OCI-LY7 (cell line): ENCODE measurements at regions not wholly inside any gene's neighbourhood (a gene's known extent, or its start where the extent isn't known, plus 50 kb on each side); places are given as distances from the start of the nearest gene placed in this dataset.
A peak's percentile ranks its signal among the peaks of the same experiment; 100 is the strongest.
"Not testable (repeated sequence)": the region's sequence is repeated elsewhere in the genome, so short reads cannot be mapped to it uniquely, and the experiment has no call there.

ENCODE experiments used
- BruUV-seq: library from RNA; stranded (reverse); fragments of 400-500 nt; replicated peaks from 2 replicates; lab custom pipeline; 2021; lab: Mats Ljungman, UMichigan
- CTCF ChIA-PET: fragments of 300-600 bp; sonication (Branson Sonifier 250); formaldehyde crosslinking; loops from one replicate; lab custom pipeline; 2022; ENCODE audit warnings: antibody characterized with exemption; ENCODE audit not compliant: unreplicated experiment; lab: Charles Lee
- POLR2A ChIA-PET: fragments of 300-600 bp; sonication (Branson Sonifier 250); formaldehyde crosslinking; loops from one replicate; lab custom pipeline; 2022; ENCODE audit warnings: antibody characterized with exemption; lab: Charles Lee
- DNase-seq: peaks from one replicate; pipeline ENCODE4 v3.0.0-alpha.2; 2015; ENCODE audit warnings: low spot score
- H2AFZ ChIP-seq: fragments of 200-600 bp; sonication (generic), shearing (Covaris generic); 2 replicates; pipeline ENCODE4 v1.6.1; 2014; ENCODE audit warnings: mild to moderate bottlenecking, antibody characterized with exemption, low read length, moderate library complexity
- H3K27ac ChIP-seq: fragments of 200-600 bp; sonication (generic); 2 replicates; pipeline ENCODE4 v1.5.1; 2014; ENCODE audit warnings: mixed run types, low read depth, mild to moderate bottlenecking, moderate library complexity, low read length, inconsistent platforms; ENCODE audit not compliant: poor library complexity, severe bottlenecking
- H3K36me3 ChIP-seq: fragments of 200-600 bp; sonication (generic); 2 replicates; pipeline ENCODE4 v1.6.1; 2014; ENCODE audit warnings: mild to moderate bottlenecking, antibody characterized with exemption, low read length, moderate library complexity, mixed read lengths; ENCODE audit not compliant: insufficient read depth
- H3K4me1 ChIP-seq: fragments of 200-600 bp; sonication (generic); 2 replicates; pipeline ENCODE4 v1.5.1; 2014; ENCODE audit warnings: mild to moderate bottlenecking, low read length; ENCODE audit not compliant: insufficient read depth, poor library complexity, severe bottlenecking
- H3K4me2 ChIP-seq: fragments of 200-600 bp; sonication (generic); 2 replicates; pipeline ENCODE4 v1.6.1; 2014; ENCODE audit warnings: mild to moderate bottlenecking, low read length
- H3K4me3 ChIP-seq: fragments of 200-600 bp; sonication (generic); 2 replicates; pipeline ENCODE4 v1.5.1; 2014; ENCODE audit warnings: mild to moderate bottlenecking, low read depth, low read length; ENCODE audit not compliant: poor library complexity, severe bottlenecking
- H3K79me2 ChIP-seq: fragments of 200-600 bp; sonication (generic); 2 replicates; pipeline ENCODE4 v1.6.1; 2016; ENCODE audit warnings: low read depth, mild to moderate bottlenecking, low read length, moderate library complexity, mixed read lengths; ENCODE audit not compliant: insufficient read depth
- H3K9me2 ChIP-seq: fragments of 200-600 bp; sonication (generic); 2 replicates; pipeline ENCODE4 v1.6.1; 2016; ENCODE audit warnings: mild to moderate bottlenecking, low read length, mixed read lengths; ENCODE audit not compliant: insufficient read depth
- H3K9me3 ChIP-seq: fragments of 200-600 bp; sonication (generic); 2 replicates; pipeline ENCODE4 v1.6.1; 2014; ENCODE audit warnings: mild to moderate bottlenecking, mixed run types, low read length, mixed read lengths
- H4K20me1 ChIP-seq: fragments of 200-600 bp; sonication (generic); 2 replicates; pipeline ENCODE4 v1.6.1; 2014; ENCODE audit warnings: mild to moderate bottlenecking, antibody characterized with exemption, low read length, moderate library complexity, mixed read lengths; ENCODE audit not compliant: insufficient read depth
- EZH2phosphoT487 ChIP-seq: fragments of 200-600 bp; sonication (generic); IDR thresholded peaks from 2 replicates; pipeline ENCODE4 v1.6.1; 2018; ENCODE audit warnings: low read depth, borderline replicate concordance, mild to moderate bottlenecking, mixed run types, antibody characterized with exemption, low read length, moderate library complexity, mixed read lengths
- intact Hi-C: fragments of 100-400 bp; cut with micrococcal nuclease; formaldehyde crosslinking; loops from one replicate; pipeline ENCODE4 v1.10.0; 2022; ENCODE audit not compliant: unreplicated experiment
- TF ChIP-seq, protein P1 (sequence below): fragments of 200-600 bp; sonication (generic); conservative IDR thresholded peaks from 2 replicates; pipeline ENCODE4 v1.5.1; 2014; ENCODE audit warnings: mild to moderate bottlenecking, antibody characterized with exemption, low read length, moderate library complexity, mixed read lengths

DNA sequence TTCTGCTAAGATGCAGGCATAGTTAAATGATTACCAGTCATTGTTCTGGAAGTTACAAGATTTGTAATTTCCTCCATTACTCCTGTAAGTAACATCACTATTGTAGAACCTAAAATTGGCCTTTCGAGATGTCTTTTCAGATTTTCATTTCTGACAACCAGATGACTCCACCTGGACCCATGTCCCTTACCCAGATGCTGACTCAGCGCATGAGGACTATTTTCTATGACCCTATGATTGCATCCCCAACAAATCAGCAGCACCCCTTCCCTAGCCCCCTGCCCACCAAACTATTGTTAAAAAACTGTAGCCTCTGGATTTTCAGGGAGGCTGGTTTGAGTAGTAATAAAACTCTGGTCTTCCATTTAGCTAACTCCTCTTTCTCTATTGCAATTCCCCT, 55.2 kb upstream of the RCBTB2 start:
- H2AFZ ChIP-seq = no peak overlapping the region
- intact Hi-C loops = no loop called here
- H3K4me3 ChIP-seq = no peak overlapping the region
- no peak for TF ChIP-seq EZH2phosphoT487
- TF ChIP-seq, protein P1, sequence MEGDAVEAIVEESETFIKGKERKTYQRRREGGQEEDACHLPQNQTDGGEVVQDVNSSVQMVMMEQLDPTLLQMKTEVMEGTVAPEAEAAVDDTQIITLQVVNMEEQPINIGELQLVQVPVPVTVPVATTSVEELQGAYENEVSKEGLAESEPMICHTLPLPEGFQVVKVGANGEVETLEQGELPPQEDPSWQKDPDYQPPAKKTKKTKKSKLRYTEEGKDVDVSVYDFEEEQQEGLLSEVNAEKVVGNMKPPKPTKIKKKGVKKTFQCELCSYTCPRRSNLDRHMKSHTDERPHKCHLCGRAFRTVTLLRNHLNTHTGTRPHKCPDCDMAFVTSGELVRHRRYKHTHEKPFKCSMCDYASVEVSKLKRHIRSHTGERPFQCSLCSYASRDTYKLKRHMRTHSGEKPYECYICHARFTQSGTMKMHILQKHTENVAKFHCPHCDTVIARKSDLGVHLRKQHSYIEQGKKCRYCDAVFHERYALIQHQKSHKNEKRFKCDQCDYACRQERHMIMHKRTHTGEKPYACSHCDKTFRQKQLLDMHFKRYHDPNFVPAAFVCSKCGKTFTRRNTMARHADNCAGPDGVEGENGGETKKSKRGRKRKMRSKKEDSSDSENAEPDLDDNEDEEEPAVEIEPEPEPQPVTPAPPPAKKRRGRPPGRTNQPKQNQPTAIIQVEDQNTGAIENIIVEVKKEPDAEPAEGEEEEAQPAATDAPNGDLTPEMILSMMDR = no peak
- no peaks in the 10 kb centered on the region for H3K9me2 ChIP-seq
- no peak for DNase-seq
- no peak overlapping the region for H3K27ac ChIP-seq
- CTCF ChIA-PET = no interaction called here
- H4K20me1 ChIP-seq = no peaks in the 10 kb centered on the region
- POLR2A ChIA-PET = interaction anchor here (0.8 kb wide), 1 partner anchor 24 kb away, joined by 4 read pairs; no protein-coding TSS in a partner anchor
- H3K4me2 ChIP-seq = no peak overlapping the region
- BruUV-seq = no TSS peak
- H3K79me2 ChIP-seq = no peaks in the 10 kb centered on the region
- peaks cover 9% of the 10 kb centered on the region; the same call in 1 of the 2 replicates for H3K9me3 ChIP-seq
- no peaks in the 10 kb centered on the region for H3K36me3 ChIP-seq
- peaks cover 11% of the 10 kb centered on the region for H3K4me1 ChIP-seq

DNA sequence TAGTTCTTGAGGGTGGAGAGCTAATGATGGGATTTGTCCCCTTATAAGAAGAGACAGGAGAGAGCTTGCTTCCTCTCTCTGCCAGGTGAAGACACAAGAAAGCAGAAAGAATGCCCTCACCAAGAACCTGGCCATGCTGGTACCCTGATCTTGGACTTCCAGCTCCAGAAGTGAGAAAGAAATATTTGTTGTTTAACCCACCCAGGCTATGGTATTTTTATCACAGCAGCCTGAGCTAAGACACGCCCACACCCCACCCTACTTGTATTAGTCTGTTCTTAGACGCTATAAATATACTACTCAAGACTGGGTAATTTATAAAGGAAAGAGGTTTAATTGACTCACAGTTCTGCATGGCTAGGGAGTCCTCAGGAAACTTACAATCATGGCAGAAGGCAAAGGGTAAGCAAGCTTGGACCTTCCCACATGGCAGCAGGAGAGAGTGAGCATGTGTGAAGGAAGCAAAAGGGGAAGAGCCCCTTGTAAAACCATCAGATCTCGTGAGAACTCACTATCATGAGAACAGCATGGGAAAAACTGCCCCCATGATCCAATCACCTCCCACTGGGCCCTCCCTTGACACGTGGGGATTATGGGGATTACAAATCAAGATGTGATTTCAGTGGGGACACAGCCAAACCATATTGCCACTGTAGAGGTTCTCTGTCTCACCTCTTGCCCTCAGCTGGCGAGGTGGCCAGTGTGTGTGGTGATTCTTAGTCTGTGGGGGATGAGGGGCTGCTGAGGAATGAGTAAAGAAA, 57.4 kb upstream of the RCBTB2 start:
- Histone ChIP-seq H3K9me3 (peaks cover 9% of the 10 kb centered on the region; the same call in 1 of the 2 replicates), H3K36me3 (no peaks in the 10 kb centered on the region), H3K27ac (no peak overlapping the region), H2AFZ (no peak overlapping the region), H3K4me3 (no peak overlapping the region), H3K4me1 (peaks cover 11% of the 10 kb centered on the region), H3K79me2 (no peaks in the 10 kb centered on the region), H3K9me2 (no peaks in the 10 kb centered on the region), H4K20me1 (no peaks in the 10 kb centered on the region), H3K4me2 (no peak overlapping the region)
- TF ChIP-seq, protein P1 = no peak
- TF ChIP-seq EZH2phosphoT487 = no peak
- ChIA-PET CTCF (no interaction called here), POLR2A (no interaction called here)
- no peak for DNase-seq
- no TSS peak for BruUV-seq
- intact Hi-C loops = no loop called here

DNA sequence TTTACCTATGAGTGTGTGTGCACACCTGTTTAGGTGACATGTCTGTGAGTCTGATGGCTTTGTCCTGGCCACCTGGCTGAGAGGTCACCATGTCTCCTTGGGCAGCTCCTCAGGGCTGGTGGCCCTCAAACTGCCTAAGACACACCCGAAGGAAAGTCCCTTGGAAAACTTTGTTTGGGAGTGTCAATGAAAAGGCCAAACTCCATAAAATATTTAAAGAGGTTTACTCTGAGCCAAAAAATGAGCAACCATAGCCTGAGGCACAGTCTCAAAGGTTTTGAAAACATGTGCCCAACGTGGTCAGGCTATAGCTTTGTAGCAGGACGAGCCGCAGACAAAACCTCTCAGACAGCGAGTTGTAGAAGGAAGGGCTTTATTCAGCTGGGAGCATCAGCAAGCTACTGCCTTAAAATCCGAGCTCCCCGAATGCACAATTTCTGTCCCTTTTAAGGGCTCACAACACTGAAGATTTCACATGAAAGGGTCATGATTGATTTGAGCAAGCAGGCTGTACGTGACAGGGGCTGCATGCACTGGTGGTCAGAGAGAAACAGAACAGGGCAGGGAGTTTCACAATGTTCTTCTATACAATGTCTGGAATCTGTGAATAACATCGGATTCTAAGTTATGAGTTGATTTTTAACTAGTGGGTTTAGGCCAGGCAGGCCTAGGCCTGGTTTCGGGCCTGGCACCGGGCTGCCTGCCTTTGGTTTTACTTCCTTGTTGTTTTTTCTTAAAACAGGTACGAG, 58.4 kb upstream of the RCBTB2 start:
- H3K4me2 ChIP-seq, H4K20me1 ChIP-seq, H3K9me2 ChIP-seq, H3K36me3 ChIP-seq, BruUV-seq, DNase-seq, H3K79me2 ChIP-seq, H3K27ac ChIP-seq, intact Hi-C loops, H3K9me3 ChIP-seq, POLR2A ChIA-PET, H3K4me3 ChIP-seq: not testable (repeated sequence)
- Histone ChIP-seq H3K4me1 (peaks cover 10% of the 10 kb centered on the region), H2AFZ (peak overlapping the region; percentile 43; the same call in 1 of the 2 replicates)
- CTCF ChIA-PET = interaction anchor here (0.6 kb wide), 1 partner anchor 496 kb away, joined by 3 read pairs; no protein-coding TSS in a partner anchor
